GM18505 (cell line): ENCODE measurements at regions not wholly inside any gene's neighbourhood (a gene's known extent, or its start where the extent isn't known, plus 50 kb on each side); places are given as distances from the start of the nearest gene placed in this dataset.

ENCODE experiments used
- ATAC-seq: cut with Tn5 transposase; IDR thresholded peaks from one replicate; pipeline ENCODE4 v1.9.1; 2021; ENCODE audit not compliant: unreplicated experiment
- POLR2A ChIP-seq: IDR thresholded peaks from 4 replicates; pipeline ENCODE4 v1.6.1; 2011; ENCODE audit warnings: borderline replicate concordance; ENCODE audit not compliant: insufficient read depth, insufficient read length; ENCODE audit errors: extremely low read depth

GRCh38 chr4:74635490-74636123 lies 158.7 kb downstream of the BTC start:
- no peak for TF ChIP-seq POLR2A
- ATAC-seq, result no peak

DNA sequence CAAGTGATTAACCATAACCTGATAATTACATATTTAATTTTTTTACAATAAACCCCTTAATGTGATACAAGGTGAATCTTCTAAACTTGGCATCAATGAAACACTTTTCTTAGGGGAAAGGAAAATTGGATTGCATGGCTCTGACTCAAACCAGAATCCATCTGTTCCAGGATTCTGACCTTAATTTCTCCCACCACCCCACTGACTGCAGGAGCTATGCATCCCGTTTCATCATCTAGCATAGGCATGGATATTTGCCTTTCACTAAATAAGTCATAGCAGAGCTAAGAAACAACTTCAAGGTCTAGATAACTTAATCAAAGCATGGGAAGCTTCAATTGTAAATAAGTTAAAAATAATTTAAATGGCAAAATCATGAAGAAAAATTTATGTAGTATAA lies 156.3 kb downstream of the BTC start:
- TF ChIP-seq POLR2A, result no peak
- no peak for ATAC-seq

DNA sequence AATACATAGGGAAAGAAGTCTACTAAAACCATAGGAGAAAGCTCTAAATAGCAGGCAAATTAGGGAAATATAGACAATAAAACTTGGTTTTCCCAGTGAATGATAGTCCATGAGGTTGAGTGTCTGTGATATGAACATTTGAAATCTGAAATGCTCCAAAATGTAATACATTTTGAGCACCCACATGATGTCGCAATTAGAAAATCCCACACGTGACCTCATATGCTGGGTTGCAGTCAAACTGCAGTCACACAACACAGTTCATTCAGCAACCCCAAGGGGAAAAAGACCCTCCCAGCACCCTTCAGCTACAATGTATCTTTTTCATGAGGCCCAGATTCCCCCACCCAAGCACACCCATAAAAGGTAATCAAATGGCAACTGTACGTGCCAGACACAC lies 155.6 kb downstream of the BTC start:
- no peak for ATAC-seq
- no peak for TF ChIP-seq POLR2A

- no peak for TF ChIP-seq POLR2A
- ATAC-seq, result no peak
Observed at GRCh38 chr4:74640111-74640903, 154.0 kb downstream of the BTC start.

GRCh38 chr4:74642006-74642405 lies 152.3 kb downstream of the BTC start:
- ATAC-seq, result no peak
- no peak for TF ChIP-seq POLR2A

DNA sequence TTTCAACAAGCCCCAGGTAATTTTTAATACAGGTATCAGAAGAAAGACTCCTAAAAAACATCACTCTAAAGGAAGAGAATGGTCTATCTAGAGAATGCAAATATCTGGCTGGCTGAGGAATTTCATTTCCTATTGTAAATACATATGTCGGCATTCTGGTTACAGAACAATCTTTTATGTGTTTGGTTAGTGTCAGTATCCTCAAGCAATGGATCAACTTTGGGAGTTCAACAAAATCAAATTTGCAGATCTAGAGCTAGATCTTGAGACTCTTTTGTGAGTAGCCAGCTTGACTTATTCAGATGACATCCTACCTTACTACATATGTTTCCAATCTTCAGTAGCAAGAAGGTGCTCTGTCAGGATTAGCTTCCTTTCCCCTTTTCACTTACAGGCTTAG lies 145.1 kb downstream of the BTC start:
- TF ChIP-seq POLR2A, result no peak
- no peak for ATAC-seq

GRCh38 chr4:74651198-74651597 lies 143.1 kb downstream of the BTC start:
- ATAC-seq, result no peak
- no peak for TF ChIP-seq POLR2A

DNA sequence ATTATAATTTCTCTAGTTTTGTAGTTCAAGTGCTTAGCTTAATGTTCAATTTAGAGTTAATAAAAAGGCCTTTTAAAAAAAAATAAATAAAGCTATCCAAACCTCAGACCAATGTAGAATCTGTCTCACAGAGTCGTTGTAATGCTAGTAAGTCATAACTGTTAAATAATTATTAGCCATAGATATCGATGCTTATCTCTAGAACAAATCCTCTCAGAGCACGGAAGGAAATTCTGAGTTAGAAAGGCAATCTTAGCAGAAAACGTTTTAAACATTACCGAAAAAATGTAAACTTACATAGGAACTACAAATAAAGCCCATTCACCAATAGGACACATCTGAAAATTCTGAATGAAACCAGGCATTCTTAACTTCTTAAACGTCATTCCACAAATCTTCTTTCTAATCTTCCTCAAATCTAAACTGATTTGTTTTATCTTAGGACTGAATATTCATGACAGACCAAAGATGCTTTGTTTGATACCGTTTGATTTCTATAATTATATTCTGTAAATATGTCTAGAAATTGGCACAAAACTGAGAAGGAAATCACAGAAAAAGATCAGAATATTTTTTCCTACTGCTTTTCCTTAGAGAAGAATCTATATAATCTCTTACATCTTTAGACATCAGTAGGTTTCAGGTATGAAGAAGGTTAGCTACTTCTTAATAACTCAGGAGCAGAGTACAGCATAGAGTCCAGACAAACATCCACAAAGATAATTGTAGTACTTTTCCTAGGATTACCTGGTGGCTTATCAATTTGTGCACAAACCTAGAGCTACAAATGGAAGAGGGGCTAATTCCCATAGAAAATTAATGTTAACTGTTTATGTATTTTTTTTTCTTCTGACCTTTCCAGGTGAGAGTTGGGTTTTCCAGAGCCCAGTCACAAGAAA lies 140.7 kb downstream of the BTC start:
- TF ChIP-seq POLR2A, result no peak
- ATAC-seq, result no peak

DNA sequence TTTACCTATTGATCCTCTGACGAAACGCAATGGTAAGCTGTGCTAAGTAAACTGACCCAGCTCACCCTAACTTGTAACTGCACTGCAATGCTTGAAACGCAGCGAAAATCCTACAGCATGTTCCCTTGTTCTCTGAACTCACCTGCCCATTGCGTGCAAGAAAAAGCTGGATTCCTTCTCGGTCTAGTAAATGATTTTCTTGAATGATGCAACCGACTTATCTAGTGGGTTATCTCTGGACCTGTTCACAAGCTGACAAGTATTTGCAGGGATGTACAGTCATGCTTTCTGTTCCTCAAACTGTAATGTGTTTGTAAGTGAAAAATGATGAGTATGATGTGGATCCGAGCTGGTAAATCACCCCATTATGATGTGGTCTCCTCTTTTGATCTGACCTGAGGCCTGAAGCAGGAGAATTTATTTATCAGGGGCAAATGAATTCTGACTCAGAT lies 140.1 kb downstream of the BTC start:
- no peak for ATAC-seq
- TF ChIP-seq POLR2A, result no peak

DNA sequence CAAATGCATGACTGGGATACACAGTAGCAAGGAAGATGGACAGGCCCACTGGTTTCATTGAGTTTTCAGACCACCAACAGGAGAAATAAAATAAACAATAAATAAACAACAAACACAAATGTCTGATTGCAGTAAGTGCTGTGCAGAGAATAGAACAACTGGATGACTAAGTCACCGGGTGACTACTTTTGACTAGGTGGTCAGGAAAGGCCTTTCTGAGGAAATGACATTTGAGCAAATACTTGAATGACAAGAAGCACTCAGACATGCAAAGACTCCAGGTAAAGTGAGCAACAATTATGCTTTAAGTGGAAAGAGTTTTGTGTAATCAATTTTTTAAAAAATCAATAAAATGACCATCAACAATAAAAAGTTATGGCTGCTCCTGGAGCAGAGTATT lies 137.7 kb downstream of the BTC start:
- ATAC-seq, result no peak
- no peak for TF ChIP-seq POLR2A

DNA sequence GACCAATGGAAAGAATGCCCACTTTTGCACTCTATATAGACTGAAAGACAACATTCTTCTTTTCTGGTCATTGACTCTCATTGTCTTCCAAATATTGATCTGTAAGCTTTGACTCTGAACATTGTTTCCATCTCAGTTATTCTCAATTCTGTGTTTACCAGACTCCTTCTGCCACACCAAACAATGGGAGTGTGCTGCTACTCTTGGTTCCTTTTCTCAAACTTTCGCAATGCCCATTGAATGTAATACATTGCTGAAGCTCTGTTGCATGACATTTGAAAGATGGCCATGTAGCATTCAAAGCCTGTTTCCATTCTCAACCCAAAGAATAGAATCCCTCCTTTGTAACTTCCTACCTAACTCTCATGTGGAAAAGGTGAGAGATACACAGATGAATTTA lies 136.2 kb downstream of the BTC start:
- ATAC-seq, result no peak
- no peak for TF ChIP-seq POLR2A

DNA sequence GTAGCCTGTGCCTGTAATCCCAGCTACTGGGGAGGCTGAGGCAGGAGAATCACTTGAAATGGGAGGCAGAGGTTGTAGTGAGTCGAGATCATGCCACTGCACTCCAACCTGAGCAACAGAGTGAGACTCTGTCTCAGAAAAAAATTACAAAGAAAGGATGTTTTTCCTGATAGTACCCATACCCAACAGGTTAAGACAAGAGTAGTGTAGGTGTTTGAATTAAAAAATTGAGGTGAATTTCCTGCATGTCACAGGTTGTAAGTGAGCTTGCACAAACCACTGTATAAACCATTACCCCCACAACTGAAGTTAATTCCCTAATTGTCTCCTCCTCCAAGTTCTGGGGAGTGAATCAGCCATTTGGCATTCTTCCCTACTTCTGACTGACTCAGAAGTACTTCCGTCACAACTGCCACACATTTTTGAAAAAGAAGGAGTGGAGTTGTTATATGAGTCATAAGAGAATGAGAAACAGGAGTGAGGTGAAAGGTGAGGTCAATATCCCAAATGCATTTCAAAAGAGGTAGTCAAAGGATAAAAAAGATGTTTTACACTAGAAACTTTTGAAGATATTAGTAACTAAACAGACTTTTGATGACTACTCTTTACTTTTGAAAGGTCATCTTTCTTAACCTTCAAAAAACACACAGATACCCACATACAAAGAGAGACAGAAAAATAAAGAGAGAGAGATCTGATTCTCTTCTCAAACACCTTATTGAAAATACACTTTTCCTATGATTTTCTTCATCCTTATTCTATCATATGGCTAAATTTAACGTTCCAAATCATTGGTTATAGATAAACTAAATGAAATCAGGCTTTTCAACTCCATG lies 134.5 kb downstream of the BTC start:
- no peak for TF ChIP-seq POLR2A
- no peak for ATAC-seq

DNA sequence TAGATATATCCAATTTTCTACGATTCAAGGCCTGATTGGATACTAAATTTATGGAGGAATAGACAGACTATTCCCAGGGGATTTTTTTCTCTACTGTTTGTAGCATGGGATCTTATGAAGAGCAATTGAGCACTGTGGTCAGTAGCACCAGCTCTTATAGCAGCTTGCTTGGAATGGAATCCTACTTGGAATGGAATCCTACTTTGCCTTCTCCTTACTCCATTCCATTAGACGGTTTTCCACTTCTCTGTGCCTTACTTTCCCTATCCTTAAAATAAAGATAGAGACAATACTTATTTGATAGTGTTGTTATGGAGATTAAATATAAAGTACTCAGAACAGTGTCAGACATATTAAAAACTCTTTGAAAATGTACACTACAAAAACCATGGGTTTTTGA lies 133.5 kb downstream of the BTC start:
- TF ChIP-seq POLR2A, result no peak
- ATAC-seq, result no peak

GRCh38 chr4:74661427-74662201 lies 132.7 kb downstream of the BTC start:
- ATAC-seq, result no peak
- TF ChIP-seq POLR2A, result no peak
